ENCODE measurements at regions not wholly inside any gene's neighbourhood (a gene's known extent, or its start where the extent isn't known, plus 50 kb on each side); places are given as distances from the start of the nearest gene placed in this dataset.

GRCh38 chr5:53825016-53825415, 264.6 kb downstream of the NDUFS4 start:
- no peak for ATAC-seq
- intact Hi-C loops (cut with DNase I): no loop called here
- Histone ChIP-seq H3K27ac (no peak overlapping the region), H3K9me3 (no peaks in the 10 kb centered on the region), H3K4me3 (no peak overlapping the region), H3K27me3 (no peaks in the 10 kb centered on the region), H3K36me3 (no peaks in the 10 kb centered on the region), H3K4me1 (no peaks in the 10 kb centered on the region)
- DNase-seq: no peak
- no peak for TF ChIP-seq CTCF (IDR thresholded peaks at IDR 0.05)

GRCh38 chr5:53825926-53826325, 265.5 kb downstream of the NDUFS4 start:
- H3K4me3 ChIP-seq: no peak overlapping the region
- ATAC-seq (no peak), DNase-seq (no peak)
- H3K27me3 ChIP-seq: no peaks in the 10 kb centered on the region
- H3K9me3 ChIP-seq: peaks cover 0 to 6% of the 10 kb centered on the region in 2 donors
- intact Hi-C loops (cut with DNase I): no loop called here
- H3K36me3 ChIP-seq: no peaks in the 10 kb centered on the region
- H3K27ac ChIP-seq: no peak overlapping the region
- no peak for TF ChIP-seq CTCF (IDR thresholded peaks at IDR 0.05)
- H3K4me1 ChIP-seq: no peaks in the 10 kb centered on the region

GRCh38 chr5:53826504-53826903, 266.1 kb downstream of the NDUFS4 start:
- intact Hi-C loops (cut with DNase I): no loop called here
- H3K27me3 ChIP-seq: no peaks in the 10 kb centered on the region
- ATAC-seq: no peak

GRCh38 chr5:53827211-53827651, 266.8 kb downstream of the NDUFS4 start:
- no peak overlapping the region for H3K27ac ChIP-seq
- DNase-seq (no peak), ATAC-seq (no peak)
- H3K27me3 ChIP-seq: no peaks in the 10 kb centered on the region
- no peak for TF ChIP-seq CTCF (IDR thresholded peaks at IDR 0.05)
- no peaks in the 10 kb centered on the region for H3K4me1 ChIP-seq
- H3K4me3 ChIP-seq: no peak overlapping the region
- no peaks in the 10 kb centered on the region for H3K36me3 ChIP-seq
- intact Hi-C loops (cut with DNase I): no loop called here
- H3K9me3 ChIP-seq: peaks cover 0 to 10% of the 10 kb centered on the region in 2 donors

More at GRCh38 chr5:53826504-53826903, 266.1 kb downstream of the NDUFS4 start:
- Histone ChIP-seq H3K27ac (no peak overlapping the region), H3K4me3 (no peak overlapping the region), H3K9me3 (peaks cover 0 to 10% of the 10 kb centered on the region in 2 donors), H3K36me3 (no peaks in the 10 kb centered on the region), H3K4me1 (no peaks in the 10 kb centered on the region)
- no peak for TF ChIP-seq CTCF (IDR thresholded peaks at IDR 0.05)
- no peak for DNase-seq

GRCh38 chr5:53831496-53831895, 271.1 kb downstream of the NDUFS4 start:
- intact Hi-C loops (cut with DNase I): no loop called here
- no peak overlapping the region for H3K4me3 ChIP-seq
- no peak for ATAC-seq
- no peak for DNase-seq
- H3K27me3 ChIP-seq: no peaks in the 10 kb centered on the region
- H3K4me1 ChIP-seq: no peaks in the 10 kb centered on the region
- H3K36me3 ChIP-seq: no peaks in the 10 kb centered on the region
- TF ChIP-seq CTCF (IDR thresholded peaks at IDR 0.05): no peak
- H3K27ac ChIP-seq: no peak overlapping the region
- peaks cover 0 to 10% of the 10 kb centered on the region in 2 donors for H3K9me3 ChIP-seq

Data from left lung (tissue), 4 donors.